ENCODE measurements at regions not wholly inside any gene's neighbourhood (a gene's known extent, or its start where the extent isn't known, plus 50 kb on each side); places are given as distances from the start of the nearest gene placed in this dataset.

DNA sequence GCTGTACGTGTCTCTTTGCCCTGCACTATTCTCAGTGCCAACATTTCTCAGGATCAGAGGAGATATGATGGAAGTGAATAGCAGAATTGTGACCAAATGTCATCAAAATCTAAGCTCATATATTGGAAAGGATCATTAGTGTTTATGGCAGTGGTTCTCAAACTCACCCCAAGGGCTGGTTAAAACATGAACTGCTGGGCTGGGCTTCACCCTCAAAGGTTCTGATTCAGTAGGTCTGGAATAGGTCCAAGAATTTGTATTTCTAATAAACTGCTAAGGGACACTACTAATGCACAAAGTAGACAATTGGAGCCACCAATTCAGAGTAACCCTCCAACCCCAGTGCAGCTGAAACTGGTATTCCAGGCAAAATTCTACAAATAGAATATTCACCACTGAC, 317.9 kb upstream of the UBE2E3 start:
- TF ChIP-seq, protein P1, sequence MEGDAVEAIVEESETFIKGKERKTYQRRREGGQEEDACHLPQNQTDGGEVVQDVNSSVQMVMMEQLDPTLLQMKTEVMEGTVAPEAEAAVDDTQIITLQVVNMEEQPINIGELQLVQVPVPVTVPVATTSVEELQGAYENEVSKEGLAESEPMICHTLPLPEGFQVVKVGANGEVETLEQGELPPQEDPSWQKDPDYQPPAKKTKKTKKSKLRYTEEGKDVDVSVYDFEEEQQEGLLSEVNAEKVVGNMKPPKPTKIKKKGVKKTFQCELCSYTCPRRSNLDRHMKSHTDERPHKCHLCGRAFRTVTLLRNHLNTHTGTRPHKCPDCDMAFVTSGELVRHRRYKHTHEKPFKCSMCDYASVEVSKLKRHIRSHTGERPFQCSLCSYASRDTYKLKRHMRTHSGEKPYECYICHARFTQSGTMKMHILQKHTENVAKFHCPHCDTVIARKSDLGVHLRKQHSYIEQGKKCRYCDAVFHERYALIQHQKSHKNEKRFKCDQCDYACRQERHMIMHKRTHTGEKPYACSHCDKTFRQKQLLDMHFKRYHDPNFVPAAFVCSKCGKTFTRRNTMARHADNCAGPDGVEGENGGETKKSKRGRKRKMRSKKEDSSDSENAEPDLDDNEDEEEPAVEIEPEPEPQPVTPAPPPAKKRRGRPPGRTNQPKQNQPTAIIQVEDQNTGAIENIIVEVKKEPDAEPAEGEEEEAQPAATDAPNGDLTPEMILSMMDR (IDR thresholded peaks at IDR 0.05; ENCODE audit: insufficient read depth, low read length) = no peak
- TF ChIP-seq POLR2AphosphoS5 (IDR thresholded peaks at IDR 0.05; ENCODE audit: low read depth) (no peak), GABPA (IDR thresholded peaks at IDR 0.05; ENCODE audit: low read depth) (no peak), SPI1 (IDR thresholded peaks at IDR 0.05; ENCODE audit: borderline replicate concordance, low read depth) (no peak)
- TF ChIP-seq, protein P2, sequence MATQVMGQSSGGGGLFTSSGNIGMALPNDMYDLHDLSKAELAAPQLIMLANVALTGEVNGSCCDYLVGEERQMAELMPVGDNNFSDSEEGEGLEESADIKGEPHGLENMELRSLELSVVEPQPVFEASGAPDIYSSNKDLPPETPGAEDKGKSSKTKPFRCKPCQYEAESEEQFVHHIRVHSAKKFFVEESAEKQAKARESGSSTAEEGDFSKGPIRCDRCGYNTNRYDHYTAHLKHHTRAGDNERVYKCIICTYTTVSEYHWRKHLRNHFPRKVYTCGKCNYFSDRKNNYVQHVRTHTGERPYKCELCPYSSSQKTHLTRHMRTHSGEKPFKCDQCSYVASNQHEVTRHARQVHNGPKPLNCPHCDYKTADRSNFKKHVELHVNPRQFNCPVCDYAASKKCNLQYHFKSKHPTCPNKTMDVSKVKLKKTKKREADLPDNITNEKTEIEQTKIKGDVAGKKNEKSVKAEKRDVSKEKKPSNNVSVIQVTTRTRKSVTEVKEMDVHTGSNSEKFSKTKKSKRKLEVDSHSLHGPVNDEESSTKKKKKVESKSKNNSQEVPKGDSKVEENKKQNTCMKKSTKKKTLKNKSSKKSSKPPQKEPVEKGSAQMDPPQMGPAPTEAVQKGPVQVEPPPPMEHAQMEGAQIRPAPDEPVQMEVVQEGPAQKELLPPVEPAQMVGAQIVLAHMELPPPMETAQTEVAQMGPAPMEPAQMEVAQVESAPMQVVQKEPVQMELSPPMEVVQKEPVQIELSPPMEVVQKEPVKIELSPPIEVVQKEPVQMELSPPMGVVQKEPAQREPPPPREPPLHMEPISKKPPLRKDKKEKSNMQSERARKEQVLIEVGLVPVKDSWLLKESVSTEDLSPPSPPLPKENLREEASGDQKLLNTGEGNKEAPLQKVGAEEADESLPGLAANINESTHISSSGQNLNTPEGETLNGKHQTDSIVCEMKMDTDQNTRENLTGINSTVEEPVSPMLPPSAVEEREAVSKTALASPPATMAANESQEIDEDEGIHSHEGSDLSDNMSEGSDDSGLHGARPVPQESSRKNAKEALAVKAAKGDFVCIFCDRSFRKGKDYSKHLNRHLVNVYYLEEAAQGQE (IDR thresholded peaks at IDR 0.05; ENCODE audit: insufficient replicate concordance, low read depth) = no peak
